Loucy (cell line): ENCODE measurements at regions not wholly inside any gene's neighbourhood (a gene's known extent, or its start where the extent isn't known, plus 50 kb on each side); places are given as distances from the start of the nearest gene placed in this dataset.

ENCODE experiments used
- H2AFZ ChIP-seq: fragments of 200-600 bp; sonication (generic); 2 replicates; pipeline ENCODE4 v1.6.0; 2016; ENCODE audit warnings: antibody characterized with exemption, mild to moderate bottlenecking, low read length, moderate library complexity
- H3F3A ChIP-seq: fragments of 200-600 bp; 2 replicates; pipeline ENCODE4 v1.6.0; 2016; ENCODE audit warnings: antibody characterized with exemption, low read depth, mild to moderate bottlenecking
- H3K27me3 ChIP-seq: fragments of 200-600 bp; sonication (generic); 2 replicates; pipeline ENCODE4 v1.6.1; 2014; ENCODE audit warnings: low read length, mild to moderate bottlenecking; ENCODE audit not compliant: insufficient read depth, poor library complexity, severe bottlenecking
- H3K36me3 ChIP-seq: fragments of 200-600 bp; sonication (generic); 2 replicates; pipeline ENCODE4 v1.6.1; 2016; ENCODE audit warnings: low read length; ENCODE audit not compliant: insufficient read depth
- H3K4me1 ChIP-seq: fragments of 200-600 bp; sonication (generic); 2 replicates; pipeline ENCODE4 v1.5.1; 2014; ENCODE audit warnings: low read length, mild to moderate bottlenecking; ENCODE audit not compliant: insufficient read depth, poor library complexity, severe bottlenecking
- H3K4me2 ChIP-seq: fragments of 200-600 bp; sonication (generic); 2 replicates; pipeline ENCODE4 v1.6.0; 2014; ENCODE audit warnings: antibody characterized with exemption, low read length, low read depth, mild to moderate bottlenecking; ENCODE audit not compliant: poor library complexity, severe bottlenecking
- H3K4me3 ChIP-seq: fragments of 200-600 bp; sonication (generic); 2 replicates; pipeline ENCODE4 v1.5.1; 2014; ENCODE audit warnings: low read length, mild to moderate bottlenecking, mixed read lengths; ENCODE audit not compliant: poor library complexity, severe bottlenecking
- H3K79me2 ChIP-seq: fragments of 200-600 bp; sonication (generic); 2 replicates; pipeline ENCODE4 v1.6.1; 2014; ENCODE audit warnings: low read length; ENCODE audit not compliant: insufficient read depth
- H3K9ac ChIP-seq: fragments of 200-600 bp; sonication (generic); 2 replicates; pipeline ENCODE4 v1.6.0; 2014; ENCODE audit warnings: mild to moderate bottlenecking, low read depth, low read length, moderate library complexity; ENCODE audit not compliant: poor library complexity, severe bottlenecking
- H3K9me2 ChIP-seq: fragments of 200-600 bp; sonication (generic); replicated peaks from 2 replicates; pipeline ENCODE4 v1.6.1; 2016; ENCODE audit warnings: low read depth, low read length, mixed read lengths
- H3K9me3 ChIP-seq: fragments of 200-600 bp; sonication (generic); 2 replicates; pipeline ENCODE4 v1.6.1; 2014; ENCODE audit warnings: mild to moderate bottlenecking, antibody characterized with exemption, low read length, low read depth; ENCODE audit not compliant: insufficient read depth
- H4K20me1 ChIP-seq: fragments of 200-600 bp; sonication (generic); 2 replicates; pipeline ENCODE4 v1.6.0; 2014; ENCODE audit warnings: antibody characterized with exemption, low read length, mild to moderate bottlenecking; ENCODE audit not compliant: insufficient read depth, poor library complexity, severe bottlenecking
- CTCF ChIP-seq: fragments of 200-600 bp; sonication (generic); conservative IDR thresholded peaks from 2 replicates; pipeline ENCODE4 v1.5.1; 2014; ENCODE audit warnings: mild to moderate bottlenecking, antibody characterized with exemption, low read length
- EZH2phosphoT487 ChIP-seq: fragments of 200-600 bp; IDR thresholded peaks from 2 replicates; pipeline ENCODE4 v1.6.1; 2018; ENCODE audit warnings: antibody characterized with exemption, mild to moderate bottlenecking, moderate library complexity, borderline replicate concordance

GRCh38 chr13:100836711-100837110 is 162.1 kb upstream of the TMTC4 start:
- Histone ChIP-seq H3K27me3 (no peaks in the 10 kb centered on the region), H3K79me2 (no peaks in the 10 kb centered on the region), H2AFZ (no peak overlapping the region), H3K9ac (no peak overlapping the region), H3F3A (no peaks in the 10 kb centered on the region), H3K4me2 (no peak overlapping the region), H3K36me3 (no peaks in the 10 kb centered on the region), H3K4me1 (no peaks in the 10 kb centered on the region), H3K9me2 (no peaks in the 10 kb centered on the region), H4K20me1 (no peaks in the 10 kb centered on the region), H3K9me3 (no peaks in the 10 kb centered on the region), H3K4me3 (no peak overlapping the region)
- no peak for TF ChIP-seq EZH2phosphoT487
- TF ChIP-seq CTCF: no peak

GRCh38 chr13:100835695-100836094 is 161.1 kb upstream of the TMTC4 start:
- Histone ChIP-seq H3K36me3 (no peaks in the 10 kb centered on the region), H4K20me1 (no peaks in the 10 kb centered on the region), H3K9me3 (no peaks in the 10 kb centered on the region), H3K4me1 (no peaks in the 10 kb centered on the region), H3K9me2 (no peaks in the 10 kb centered on the region), H3K79me2 (no peaks in the 10 kb centered on the region), H3K27me3 (no peaks in the 10 kb centered on the region), H3K4me2 (no peak overlapping the region), H3K4me3 (no peak overlapping the region), H2AFZ (no peak overlapping the region), H3F3A (no peaks in the 10 kb centered on the region), H3K9ac (no peak overlapping the region)
- no peak for TF ChIP-seq CTCF
- TF ChIP-seq EZH2phosphoT487: no peak

GRCh38 chr13:100833427-100833826 is 158.8 kb upstream of the TMTC4 start:
- Histone ChIP-seq H3K27me3 (no peaks in the 10 kb centered on the region), H2AFZ (no peak overlapping the region), H3K9ac (no peak overlapping the region), H3K4me1 (no peaks in the 10 kb centered on the region), H3K4me3 (no peak overlapping the region), H3K79me2 (no peaks in the 10 kb centered on the region), H3K9me3 (no peaks in the 10 kb centered on the region), H3K4me2 (no peak overlapping the region), H4K20me1 (no peaks in the 10 kb centered on the region), H3F3A (no peaks in the 10 kb centered on the region), H3K9me2 (no peaks in the 10 kb centered on the region), H3K36me3 (no peaks in the 10 kb centered on the region)
- TF ChIP-seq EZH2phosphoT487 (no peak), CTCF (no peak)
